ENCODE measurements at regions not wholly inside any gene's neighbourhood (a gene's known extent, or its start where the extent isn't known, plus 50 kb on each side); places are given as distances from the start of the nearest gene placed in this dataset.
"Not testable (repeated sequence)": the region's sequence is repeated elsewhere in the genome, so short reads cannot be mapped to it uniquely, and the experiment has no call there.

GRCh38 chr2:239557516-239557915 is 156.7 kb upstream of the HDAC4 start:
- no peak for FAIRE-seq

DNA sequence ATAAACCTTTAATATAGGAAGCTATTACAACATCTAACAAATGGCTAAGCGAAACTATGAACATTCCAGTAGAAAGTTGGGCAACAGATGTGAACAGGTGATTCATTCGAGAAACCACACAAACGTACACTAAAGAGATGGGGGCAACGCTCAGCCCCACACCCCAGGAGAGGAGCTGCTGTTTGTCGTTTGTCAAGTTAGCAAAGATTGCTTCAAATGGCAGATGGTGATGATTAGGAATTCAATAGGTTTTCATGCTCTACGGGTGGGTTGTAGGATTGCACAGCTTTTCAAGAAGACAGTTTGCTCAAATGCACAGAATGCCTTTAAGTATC is 154.7 kb upstream of the HDAC4 start:
- DNase-seq (ENCODE audit: low spot score in 2 of 2): no peak
- FAIRE-seq: no peak

More at GRCh38 chr2:239557516-239557915, 156.7 kb upstream of the HDAC4 start:
- DNase-seq (ENCODE audit: low spot score in 2 of 2): no peak

DNA sequence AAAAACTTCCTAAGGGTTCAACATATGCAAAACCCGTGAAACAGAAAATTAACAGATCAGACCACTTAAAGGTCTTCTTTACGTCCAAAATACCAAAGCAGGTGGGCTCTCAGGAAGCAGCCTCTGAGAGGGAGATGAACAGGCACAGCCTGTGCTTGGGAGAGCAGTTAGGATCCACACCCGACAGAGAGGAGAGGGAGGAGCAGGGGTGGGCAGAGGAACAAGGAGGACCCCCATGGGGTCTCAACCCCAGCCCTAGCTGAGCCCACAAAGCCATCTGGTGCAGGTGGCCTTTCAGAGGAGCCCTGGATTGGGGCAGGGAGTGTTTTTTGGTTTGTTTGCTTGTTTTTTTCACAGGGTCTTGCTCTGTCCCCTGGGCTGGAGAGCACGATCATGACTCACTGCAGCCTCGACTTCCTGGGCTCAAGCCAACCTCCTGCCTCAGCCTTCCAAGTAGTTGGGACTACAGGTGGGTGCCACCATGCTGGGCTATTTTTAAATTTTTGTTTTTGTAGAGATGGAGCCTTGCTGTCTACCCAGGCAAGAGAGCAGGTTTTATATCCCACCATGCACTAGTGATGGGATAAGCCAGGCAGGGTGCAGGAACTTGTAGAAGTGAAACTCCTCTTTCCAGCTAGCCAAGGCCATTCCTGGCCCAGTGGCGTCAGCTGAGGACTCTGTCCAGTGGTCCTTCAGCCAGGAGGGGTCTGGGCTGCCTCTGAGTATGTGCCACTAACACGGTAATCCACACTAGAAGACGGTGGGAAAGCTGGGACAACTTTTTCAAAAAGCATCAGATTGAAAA is 154.1 kb upstream of the HDAC4 start:
- no peak for DNase-seq (ENCODE audit: low spot score in 2 of 2)
- FAIRE-seq: no peak

DNA sequence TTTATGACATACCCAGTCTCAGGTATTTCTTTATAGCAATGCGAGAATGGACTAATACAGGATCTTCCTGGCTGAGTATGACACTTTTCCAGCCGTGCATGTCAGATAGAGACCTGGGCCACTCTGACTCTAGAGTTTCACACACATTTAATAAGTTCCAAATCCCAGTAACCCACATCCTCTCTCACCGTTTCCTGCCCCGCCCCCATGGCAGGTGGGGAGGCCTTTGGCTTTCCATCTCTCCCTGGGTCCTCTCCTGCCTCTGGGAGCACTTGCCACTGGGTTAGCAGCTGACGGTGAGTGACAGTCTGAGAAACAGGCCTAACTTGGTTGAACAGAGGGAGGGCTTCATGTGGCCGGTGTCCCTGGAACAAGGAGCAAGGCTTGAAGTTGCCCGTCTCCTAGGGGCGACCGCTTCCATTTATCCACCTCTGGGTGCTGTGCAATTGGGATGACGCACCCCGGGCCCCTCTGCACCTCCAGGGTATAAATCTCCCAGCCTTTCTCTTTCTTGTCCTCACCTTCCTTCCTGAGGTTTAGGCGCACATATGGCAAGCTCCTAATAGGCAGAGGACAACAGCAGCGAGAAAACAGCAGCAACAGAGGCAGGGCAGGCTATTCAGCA is 152.7 kb upstream of the HDAC4 start:
- FAIRE-seq: no peak
- DNase-seq (ENCODE audit: low spot score in 2 of 2): no peak

DNA sequence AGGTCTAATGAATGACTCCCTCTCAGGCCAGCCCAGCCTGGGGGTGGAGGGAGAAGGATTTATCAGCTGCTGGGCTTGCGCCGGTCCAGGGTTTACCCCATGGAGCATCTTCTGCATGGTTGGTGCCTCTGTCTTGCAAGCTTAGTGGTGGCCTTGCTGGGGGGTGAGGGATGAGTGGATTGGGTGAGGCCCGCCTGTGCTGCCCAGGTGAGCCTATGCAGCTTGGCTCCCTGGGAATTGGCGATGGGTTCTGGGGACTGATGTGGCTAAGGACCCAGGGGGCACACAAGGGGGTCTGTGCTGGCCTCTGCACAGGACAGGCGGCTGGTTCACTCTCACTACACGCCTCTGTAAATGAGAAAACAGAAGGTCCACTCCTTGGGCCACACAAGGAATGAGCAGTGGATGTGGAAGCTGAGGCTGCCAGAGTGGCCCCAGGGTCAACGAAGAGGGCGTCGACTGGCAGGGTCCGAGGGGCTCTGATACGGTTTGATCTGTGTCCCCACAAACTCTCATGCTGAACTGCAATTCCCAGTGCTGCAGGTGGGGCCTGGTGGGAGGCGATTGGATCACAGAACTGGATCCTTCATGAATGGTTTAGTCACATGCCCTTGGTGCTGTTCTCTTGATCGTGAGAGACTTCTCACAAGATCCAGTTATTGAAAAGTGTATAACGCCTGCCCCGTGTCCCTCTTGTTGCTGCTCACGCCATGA is 151.6 kb upstream of the HDAC4 start:
- FAIRE-seq (no peak), DNase-seq (ENCODE audit: low spot score in 2 of 2) (no peak)

DNA sequence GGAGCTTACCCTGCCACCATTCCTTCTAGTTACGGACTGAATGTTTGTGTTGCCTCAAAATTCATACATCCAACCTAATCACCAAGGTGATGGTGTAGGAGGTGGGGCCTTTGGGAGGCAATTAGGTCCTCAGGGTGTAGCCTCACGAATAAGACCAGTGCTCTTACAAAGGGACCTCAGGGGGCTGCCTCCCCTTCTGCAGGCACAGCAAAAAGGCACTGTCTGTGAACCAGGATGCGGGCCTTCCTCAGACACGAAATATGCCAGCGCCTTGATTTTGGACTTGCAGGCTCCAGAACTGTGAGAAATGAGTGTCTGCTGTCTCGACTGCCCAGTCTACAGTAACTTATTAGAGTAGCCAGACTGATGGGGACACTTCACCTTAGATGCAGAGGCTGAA is 150.4 kb upstream of the HDAC4 start:
- DNase-seq (ENCODE audit: low spot score in 2 of 2) (no peak), FAIRE-seq (no peak)

DNA sequence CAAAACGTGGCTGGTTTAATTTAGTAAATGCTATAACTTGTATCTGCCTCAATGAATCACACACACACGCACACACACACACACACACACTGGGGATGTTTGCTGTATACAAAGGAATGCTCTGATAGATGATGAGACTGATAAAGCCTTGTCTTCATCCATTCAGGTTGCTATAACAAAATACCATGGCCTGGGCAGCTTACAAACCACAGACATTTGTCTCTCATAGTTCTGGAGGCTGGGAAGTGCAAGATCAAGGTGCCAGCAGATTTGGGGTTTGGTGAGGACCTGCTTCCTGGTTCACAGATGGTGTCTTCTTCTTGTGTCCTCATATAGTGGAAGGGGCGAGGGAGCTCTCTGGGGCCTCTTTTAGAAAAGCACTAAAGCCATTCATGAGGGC is 149.5 kb upstream of the HDAC4 start:
- FAIRE-seq (no peak), DNase-seq (ENCODE audit: low spot score in 2 of 2) (no peak)

GRCh38 chr2:239549711-239550255 is 149.0 kb upstream of the HDAC4 start:
- DNase-seq (ENCODE audit: low spot score in 2 of 2) (no peak), FAIRE-seq (no peak)

- FAIRE-seq (no peak), DNase-seq (ENCODE audit: low spot score in 2 of 2) (no peak)
Measured at GRCh38 chr2:239548965-239549595, 148.3 kb upstream of the HDAC4 start.

- DNase-seq (ENCODE audit: low spot score in 2 of 2) (no peak), FAIRE-seq (no peak)
Measured at GRCh38 chr2:239548451-239548871, 147.6 kb upstream of the HDAC4 start.

DNA sequence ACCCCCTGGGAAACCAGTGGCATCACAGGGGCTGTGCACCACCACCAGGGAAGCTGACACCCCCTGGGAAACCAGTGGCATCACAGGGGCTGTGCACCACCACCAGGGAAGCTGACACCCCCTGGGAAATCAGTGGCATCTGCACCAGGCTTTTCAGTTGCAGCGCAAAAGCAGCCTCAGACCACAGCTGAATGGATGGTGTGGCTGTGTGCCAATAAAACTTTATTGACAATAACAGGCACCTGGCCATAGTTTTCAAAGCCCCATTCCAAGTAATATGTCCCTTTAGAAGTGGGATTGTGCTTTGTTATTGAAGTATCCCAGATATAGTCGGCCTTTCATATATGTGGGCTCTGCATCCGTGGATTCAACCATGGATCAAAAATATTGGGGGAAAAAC is 146.3 kb upstream of the HDAC4 start:
- not testable (repeated sequence) for FAIRE-seq; DNase-seq (ENCODE audit: low spot score in 2 of 2)

DNA sequence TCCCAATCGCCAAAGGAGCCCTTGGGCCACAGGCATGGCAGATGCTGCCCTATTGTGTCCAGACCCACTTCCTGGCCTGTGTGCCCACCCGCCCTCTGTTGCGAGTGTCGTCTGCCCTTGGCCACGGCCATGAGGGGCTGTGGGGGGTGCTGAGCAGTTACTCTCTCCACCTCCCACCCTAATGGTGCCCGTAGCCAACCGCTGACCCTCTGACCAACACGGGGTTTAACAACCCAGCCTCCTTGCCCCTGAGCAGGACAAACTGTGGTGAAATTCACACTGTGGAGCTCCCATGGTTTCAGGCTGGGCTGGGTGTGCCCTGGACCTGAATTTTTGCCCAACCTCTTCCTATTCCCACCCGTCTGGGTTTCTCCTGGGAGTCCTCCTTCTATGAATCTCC is 145.7 kb upstream of the HDAC4 start:
- no peak for FAIRE-seq
- no peak for DNase-seq (ENCODE audit: low spot score in 2 of 2)

DNA sequence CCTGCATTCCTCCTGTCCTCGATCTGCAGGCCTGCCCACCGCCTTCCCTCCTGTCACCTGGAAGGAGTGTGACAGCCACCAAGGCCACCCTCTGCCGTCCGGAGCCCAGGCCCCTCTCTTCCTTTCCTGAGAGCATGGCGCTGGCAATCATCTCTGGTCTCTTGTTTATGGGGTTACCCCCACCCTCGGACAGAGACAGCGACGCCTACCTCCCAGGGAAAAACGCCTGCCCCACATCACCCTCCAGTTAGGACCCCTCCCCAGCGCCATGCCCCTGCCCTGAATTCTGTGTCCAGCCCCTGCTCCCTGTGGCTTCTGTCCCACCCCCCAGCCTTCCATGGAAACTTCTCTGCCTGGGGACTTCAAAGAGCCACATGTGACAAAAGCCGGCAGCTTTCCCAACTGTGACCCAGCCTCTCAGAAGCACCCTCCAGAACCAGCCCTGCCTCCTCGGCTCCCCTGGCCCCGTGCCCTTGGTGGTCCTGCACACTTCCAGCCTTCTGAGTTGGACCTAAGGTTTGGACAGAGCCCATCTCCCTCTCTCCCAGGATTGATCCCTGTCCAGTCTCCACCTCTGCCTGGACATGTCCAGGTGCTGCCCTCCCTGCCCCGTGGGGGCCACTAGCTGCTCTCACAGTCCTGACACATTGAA is 145.0 kb upstream of the HDAC4 start:
- FAIRE-seq: no peak
- DNase-seq (ENCODE audit: low spot score in 2 of 2): no peak

- FAIRE-seq: no peak
- no peak for DNase-seq (ENCODE audit: low spot score in 2 of 2)
Measured at GRCh38 chr2:239544918-239545465, 144.2 kb upstream of the HDAC4 start.

GRCh38 chr2:239544143-239544917 is 143.5 kb upstream of the HDAC4 start:
- DNase-seq (ENCODE audit: low spot score in 2 of 2) (no peak), FAIRE-seq (no peak)

- no peak for DNase-seq (ENCODE audit: low spot score in 2 of 2)
- no peak for FAIRE-seq
Measured at GRCh38 chr2:239543702-239544101, 142.9 kb upstream of the HDAC4 start.

- DNase-seq (ENCODE audit: low spot score in 2 of 2) (no peak), FAIRE-seq (no peak)
Measured at GRCh38 chr2:239540174-239540573, 139.4 kb upstream of the HDAC4 start.

- no peak for DNase-seq (ENCODE audit: low spot score in 2 of 2)
- FAIRE-seq: no peak
Measured at GRCh38 chr2:239539776-239540100, 138.9 kb upstream of the HDAC4 start.

- no peak for DNase-seq (ENCODE audit: low spot score in 2 of 2)
- no peak for FAIRE-seq
Measured at GRCh38 chr2:239539083-239539775, 138.4 kb upstream of the HDAC4 start.

Measured in frontal cortex (tissue), 3 donors.